ENCODE measurements at regions not wholly inside any gene's neighbourhood (a gene's known extent, or its start where the extent isn't known, plus 50 kb on each side); places are given as distances from the start of the nearest gene placed in this dataset.

DNA sequence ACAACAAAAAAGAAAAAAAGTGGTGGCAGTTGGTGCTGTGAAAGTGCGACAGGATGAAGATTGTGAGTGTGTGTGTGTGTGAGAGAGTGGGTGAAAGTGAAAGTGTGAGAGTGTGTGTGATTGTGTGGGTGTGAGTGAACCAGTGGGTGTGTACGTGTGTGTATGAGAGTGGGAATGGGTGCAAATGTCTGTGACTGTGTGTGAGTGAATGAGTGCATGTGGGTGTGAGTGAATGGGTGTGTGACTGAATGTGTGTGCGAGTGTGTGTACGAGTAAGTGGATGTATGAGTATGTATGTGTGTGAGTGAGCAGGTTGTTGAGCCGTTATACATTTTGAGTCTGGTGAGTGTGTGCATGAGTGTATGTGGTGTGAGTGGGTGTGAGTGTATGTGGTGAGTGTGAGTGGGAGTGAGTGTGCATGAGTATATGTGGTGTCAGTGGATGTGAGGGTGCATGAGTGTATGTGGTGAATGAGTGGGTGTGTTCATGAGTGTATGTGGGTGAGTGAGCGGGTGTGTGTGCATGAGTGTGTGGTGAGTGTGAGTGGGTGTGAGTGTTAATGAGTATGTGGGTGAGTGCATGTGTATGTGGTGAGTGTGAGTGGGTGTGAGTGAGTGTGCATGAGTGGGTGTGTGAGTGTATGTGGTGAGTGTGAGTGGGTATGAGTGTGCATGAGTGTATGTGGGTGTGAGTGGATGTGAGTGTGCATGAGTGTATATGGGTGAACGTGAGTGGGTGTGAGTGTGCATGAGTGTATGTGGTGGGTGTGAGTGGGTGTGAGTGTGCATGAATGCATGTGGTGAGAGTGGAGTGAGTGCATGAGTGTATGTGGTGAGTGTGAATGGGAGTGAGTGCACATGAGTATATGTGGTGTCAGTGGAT is 69.3 kb upstream of the HPCAL1 start:
- peaks cover 0 to 3% (median 0%) of the 10 kb centered on the region in 4 donors for H3K9me3 ChIP-seq
- WGBS, 2 donors = 85 to 90% methylated on average over 7 of the region's 7 CpGs
- TF ChIP-seq EP300 (IDR thresholded peaks at IDR 0.05) (no peak), POLR2A (IDR thresholded peaks at IDR 0.05) (no peak), CTCF (IDR thresholded peaks at IDR 0.05) (no peak)
- H3K27ac ChIP-seq = no peak overlapping the region
- H3K4me3 ChIP-seq = no peak overlapping the region
- H3K36me3 ChIP-seq = no peaks in the 10 kb centered on the region
- no peaks in the 10 kb centered on the region for H3K4me1 ChIP-seq
- DNase-seq (ENCODE audit: low spot score in 2 of 2) = no peak
- H3K27me3 ChIP-seq = no peaks in the 10 kb centered on the region

GRCh38 chr2:10234013-10234306 is 68.7 kb upstream of the HPCAL1 start:
- WGBS, 2 donors = 88 to 94% methylated on average over 4 of the region's 4 CpGs
- no peaks in the 10 kb centered on the region for H3K27me3 ChIP-seq
- H3K4me1 ChIP-seq = no peaks in the 10 kb centered on the region
- no peak for TF ChIP-seq EP300 (IDR thresholded peaks at IDR 0.05)
- no peak for TF ChIP-seq CTCF (IDR thresholded peaks at IDR 0.05)
- no peak for TF ChIP-seq POLR2A (IDR thresholded peaks at IDR 0.05)
- no peaks in the 10 kb centered on the region for H3K36me3 ChIP-seq
- no peak for DNase-seq (ENCODE audit: low spot score in 2 of 2)
- H3K4me3 ChIP-seq = no peak overlapping the region
- H3K27ac ChIP-seq = no peak overlapping the region
- peaks cover 0 to 3% (median 0%) of the 10 kb centered on the region in 4 donors for H3K9me3 ChIP-seq

DNA sequence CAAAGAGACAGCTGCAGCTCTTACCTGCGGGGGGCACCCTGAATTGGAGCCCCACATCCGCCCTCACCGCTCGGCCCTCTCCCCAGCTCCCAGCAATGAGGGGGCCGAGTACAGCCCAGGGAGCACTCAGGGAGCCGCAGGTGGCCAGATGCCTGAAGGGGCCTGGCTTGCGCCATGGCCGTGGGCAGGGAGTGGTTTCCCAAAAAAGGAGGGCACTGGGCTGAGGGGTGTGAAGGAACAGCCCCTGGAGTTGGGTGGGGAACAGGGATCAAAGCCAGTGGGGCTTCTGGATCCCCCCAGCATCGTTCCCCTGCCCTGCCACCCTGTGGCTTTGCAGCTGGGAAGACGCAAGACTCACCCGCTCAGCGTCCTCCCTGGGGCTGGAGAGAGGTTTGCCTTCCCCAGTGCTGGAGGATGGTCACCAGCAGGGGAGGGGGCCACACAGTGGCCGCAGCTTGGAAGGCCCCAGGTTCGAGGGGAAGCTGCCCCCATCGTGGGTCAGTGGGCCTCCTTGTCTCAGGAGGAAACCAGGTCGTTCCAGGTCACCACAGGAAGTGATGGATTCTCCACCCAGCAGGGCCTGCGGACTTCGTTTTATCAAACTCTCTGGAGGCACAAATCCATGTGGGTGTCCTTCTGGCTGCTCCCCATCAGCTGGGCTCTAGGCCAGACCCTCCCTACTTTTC is 68.2 kb upstream of the HPCAL1 start:
- Histone ChIP-seq H3K4me3 (no peak overlapping the region), H3K27ac (no peak overlapping the region), H3K27me3 (no peaks in the 10 kb centered on the region), H3K4me1 (no peaks in the 10 kb centered on the region), H3K36me3 (no peaks in the 10 kb centered on the region), H3K9me3 (peaks cover 0 to 3% (median 0%) of the 10 kb centered on the region in 4 donors)
- TF ChIP-seq CTCF (IDR thresholded peaks at IDR 0.05) (no peak), POLR2A (IDR thresholded peaks at IDR 0.05) (no peak), EP300 (IDR thresholded peaks at IDR 0.05) (no peak)
- no peak for DNase-seq (ENCODE audit: low spot score in 2 of 2)
- 58 to 68% methylated on average over 18 of the region's 18 CpGs for WGBS, 2 donors

- 72 to 75% methylated on average over 21 to 26 of the region's 26 CpGs for WGBS, 2 donors
- DNase-seq (ENCODE audit: low spot score in 2 of 2) = no peak
- no peak overlapping the region for H3K4me3 ChIP-seq
- peaks cover 0 to under 1% (median 0%) of the 10 kb centered on the region in 4 donors for H3K9me3 ChIP-seq
- TF ChIP-seq POLR2A (IDR thresholded peaks at IDR 0.05) (no peak), EP300 (IDR thresholded peaks at IDR 0.05) (no peak), CTCF (IDR thresholded peaks at IDR 0.05) (no peak)
- H3K27ac ChIP-seq = no peak overlapping the region
- no peaks in the 10 kb centered on the region for H3K27me3 ChIP-seq
- no peaks in the 10 kb centered on the region for H3K36me3 ChIP-seq
- H3K4me1 ChIP-seq = no peaks in the 10 kb centered on the region
Observed at GRCh38 chr2:10235099-10235908, 67.4 kb upstream of the HPCAL1 start.
